Lower leg skin (tissue), 3 donors: ENCODE measurements at regions not wholly inside any gene's neighbourhood (a gene's known extent, or its start where the extent isn't known, plus 50 kb on each side); places are given as distances from the start of the nearest gene placed in this dataset.

Experiments
- CTCF ChIP-seq, 3 donors: fragments of 450-650 bp; IDR thresholded peaks; one replicate each; pipeline ENCODE4 v1.5.1; 2016; ENCODE audit warnings: antibody characterized with exemption in 3 of 3, mild to moderate bottlenecking in 3 of 3, moderate library complexity in 2 of 3
- POLR2A ChIP-seq, 2 donors: fragments of 450-650 bp; IDR thresholded peaks; one replicate each; pipeline ENCODE4 v1.6.1; 2016 to 2017; ENCODE audit warnings: antibody characterized with exemption in 2 of 2, mild to moderate bottlenecking in 1 of 2, moderate library complexity in 1 of 2

GRCh38 chr14:64653900-64654245, 50.4 kb upstream of the PLEKHG3 start:
- TF ChIP-seq CTCF (IDR thresholded peaks at IDR 0.05) = no peak
- TF ChIP-seq POLR2A (IDR thresholded peaks at IDR 0.05) = no peak
